Small intestine (tissue), 7 donors: ENCODE measurements at regions not wholly inside any gene's neighbourhood (a gene's known extent, or its start where the extent isn't known, plus 50 kb on each side); places are given as distances from the start of the nearest gene placed in this dataset.

Experiments
- DNase-seq, 2 donors: peaks; one replicate each; pipeline versions ENCODE4 v3.0.0 to v3.0.0-alpha.2; 2013
- FAIRE-seq: peaks from 2 replicates; lab custom pipeline; 2012; peaks lifted over from hg19 to GRCh38; lab: Jason Lieb, UNC
- H3K27ac ChIP-seq, 3 donors: one replicate each; pipeline ENCODE4 v1.5.1; 2013; ENCODE audit warnings: low read length in 2 of 3, mild to moderate bottlenecking in 2 of 3, control low read depth in 1 of 3, inconsistent platforms in 1 of 3, low read depth in 1 of 3, moderate library complexity in 1 of 3
- H3K27me3 ChIP-seq, 3 donors: one replicate each; pipeline ENCODE4 v1.6.1; 2013; ENCODE audit warnings: low read length in 3 of 3, inconsistent platforms in 1 of 3; ENCODE audit not compliant: control insufficient read depth in 3 of 3, insufficient read depth in 3 of 3
- H3K36me3 ChIP-seq, 3 donors: one replicate each; pipeline ENCODE4 v1.6.1; 2013; ENCODE audit warnings: low read length in 3 of 3, inconsistent platforms in 1 of 3, low read depth in 1 of 3, mild to moderate bottlenecking in 1 of 3, moderate library complexity in 1 of 3; ENCODE audit not compliant: control insufficient read depth in 3 of 3, insufficient read depth in 2 of 3
- H3K4me1 ChIP-seq, 3 donors: one replicate each; pipeline ENCODE4 v1.6.1; 2013; ENCODE audit warnings: low read length in 2 of 3, inconsistent platforms in 1 of 3, low read depth in 1 of 3, mild to moderate bottlenecking in 1 of 3, moderate library complexity in 1 of 3; ENCODE audit not compliant: control insufficient read depth in 3 of 3, insufficient read depth in 2 of 3
- H3K4me3 ChIP-seq, 3 donors: one replicate each; pipeline ENCODE4 v1.5.1; 2013; ENCODE audit warnings: low read length in 3 of 3, control low read depth in 1 of 3, inconsistent platforms in 1 of 3, low read depth in 1 of 3, mild to moderate bottlenecking in 1 of 3, moderate library complexity in 1 of 3
- H3K9me3 ChIP-seq, 2 donors: one replicate each; pipeline ENCODE4 v1.6.1; 2013; ENCODE audit warnings: low read depth in 1 of 2, low read length in 1 of 2; ENCODE audit not compliant: control insufficient read depth in 2 of 2, insufficient read depth in 1 of 2
- WGBS, 3 donors: extraction: QIAGEN DNeasy Blood & Tissue Kit; methylation state at CpG; one replicate each; pipeline ENCODE4 v1.1.7; 2013; 5-methylcytosine and 5-hydroxymethylcytosine counted together
- donor health status: healthy with polysubstance abuse.
- donor health status: control.
- donor health status: control.
- donor health status: Bipolar disorder and iron deficiency.
- donor health status: healthy.

DNA sequence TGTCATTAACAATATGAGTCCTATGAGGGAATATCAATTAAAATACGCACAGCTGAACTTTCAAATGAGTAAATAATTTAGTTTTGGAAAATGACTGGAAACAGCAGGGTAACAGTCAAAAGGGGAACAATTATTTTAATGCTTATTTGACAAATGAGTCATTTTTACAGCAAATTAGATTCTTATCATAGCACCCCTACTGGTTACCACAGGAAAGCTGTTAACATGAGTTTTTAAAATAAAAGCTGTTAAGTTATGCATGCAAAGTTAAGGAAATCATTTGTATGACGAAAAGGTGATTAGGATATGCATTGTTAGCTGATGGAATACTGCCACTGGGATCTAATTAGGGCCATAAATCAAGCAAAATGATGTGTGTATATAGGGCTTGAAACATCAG is 435.1 kb upstream of the MEIS1 start:
- H3K27me3 ChIP-seq = no peaks in the 10 kb centered on the region
- no peaks in the 10 kb centered on the region for H3K4me1 ChIP-seq
- H3K9me3 ChIP-seq = no peaks in the 10 kb centered on the region
- no peaks in the 10 kb centered on the region for H3K36me3 ChIP-seq
- no peak for FAIRE-seq
- WGBS, 3 donors = 10 to 28% (median 16%) methylated on average over 2 of the region's 2 CpGs
- DNase-seq = no peak
- H3K4me3 ChIP-seq = no peak overlapping the region
- H3K27ac ChIP-seq = no peak overlapping the region

DNA sequence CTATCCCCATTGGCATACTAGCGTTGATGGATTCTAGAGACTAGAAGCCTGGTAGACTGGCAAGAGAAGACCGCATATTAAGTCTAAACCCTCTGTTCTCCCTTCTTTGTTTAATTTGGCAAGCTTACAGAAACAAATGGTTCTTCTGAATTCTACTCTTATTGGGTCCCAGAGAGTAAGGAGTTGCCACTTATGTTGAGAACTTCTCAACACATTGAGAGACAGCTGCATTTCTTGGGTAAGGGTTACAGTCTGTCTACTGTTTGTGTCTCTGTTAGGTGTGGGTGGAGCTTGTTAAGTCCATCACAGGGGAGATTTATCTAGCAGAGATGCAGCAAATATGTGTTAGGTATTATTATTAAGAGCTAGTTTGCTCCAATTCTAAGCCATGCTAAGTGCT is 435.8 kb upstream of the MEIS1 start:
- FAIRE-seq (no peak), DNase-seq (no peak)
- Histone ChIP-seq H3K4me3 (no peak overlapping the region), H3K36me3 (no peaks in the 10 kb centered on the region), H3K9me3 (no peaks in the 10 kb centered on the region), H3K27ac (no peak overlapping the region), H3K4me1 (no peaks in the 10 kb centered on the region), H3K27me3 (no peaks in the 10 kb centered on the region)
- WGBS, 3 donors = 83 to 87% (median 84%) methylated on average over 2 of the region's 2 CpGs

DNA sequence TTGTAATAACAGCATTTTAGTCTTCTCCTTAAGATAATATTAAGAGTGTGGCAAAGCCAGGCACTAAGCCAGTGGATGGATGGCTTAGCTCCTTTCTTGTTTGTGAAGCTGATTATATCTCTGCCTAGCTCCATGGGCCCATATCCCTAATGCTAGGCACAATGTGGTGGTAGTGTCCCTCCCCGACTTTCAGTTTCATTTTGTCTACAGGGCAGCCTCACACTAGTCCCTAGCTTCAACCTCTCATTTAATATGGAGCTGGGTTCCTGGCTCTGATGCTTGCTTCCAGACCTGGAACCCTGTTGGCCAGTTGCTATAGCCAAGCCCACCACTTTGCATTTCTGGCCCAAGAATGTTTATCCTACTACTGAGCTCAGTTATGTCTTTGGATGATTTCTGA is 437.0 kb upstream of the MEIS1 start:
- FAIRE-seq (no peak), DNase-seq (no peak)
- 0 to 50% (median 9%) methylated on average over 1 of the region's 1 CpG for WGBS, 3 donors

DNA sequence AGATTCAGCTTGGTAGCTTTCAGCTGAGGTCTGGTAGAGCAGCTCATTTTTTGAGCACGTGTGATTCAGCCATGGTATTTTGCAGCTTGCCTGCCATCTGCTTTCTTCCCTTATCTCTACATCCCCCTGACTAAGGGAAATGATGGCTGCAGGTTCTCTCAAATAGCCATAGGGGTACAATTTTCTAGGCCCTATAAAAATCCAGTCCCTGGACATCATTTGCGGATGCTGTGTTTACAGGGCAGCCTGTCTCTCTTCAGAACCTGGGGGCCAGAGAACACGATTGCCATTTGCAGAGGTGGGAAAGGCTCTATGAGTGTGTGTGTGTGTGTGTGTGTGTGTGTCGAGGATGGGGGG is 442.7 kb upstream of the MEIS1 start:
- Histone ChIP-seq H3K9me3 (peaks cover 0 to 2% of the 10 kb centered on the region in 2 donors), H3K4me1 (no peaks in the 10 kb centered on the region), H3K36me3 (no peaks in the 10 kb centered on the region), H3K27ac (no peak overlapping the region), H3K4me3 (no peak overlapping the region), H3K27me3 (no peaks in the 10 kb centered on the region)
- DNase-seq = no peak
- WGBS, 3 donors = 54 to 68% (median 61%) methylated on average over 4 of the region's 4 CpGs
- no peak for FAIRE-seq

More for the DNA sequence above, 437.0 kb upstream of the MEIS1 start:
- Histone ChIP-seq H3K36me3 (no peaks in the 10 kb centered on the region), H3K9me3 (no peaks in the 10 kb centered on the region), H3K4me3 (no peak overlapping the region), H3K27ac (no peak overlapping the region), H3K27me3 (no peaks in the 10 kb centered on the region), H3K4me1 (no peaks in the 10 kb centered on the region)

DNA sequence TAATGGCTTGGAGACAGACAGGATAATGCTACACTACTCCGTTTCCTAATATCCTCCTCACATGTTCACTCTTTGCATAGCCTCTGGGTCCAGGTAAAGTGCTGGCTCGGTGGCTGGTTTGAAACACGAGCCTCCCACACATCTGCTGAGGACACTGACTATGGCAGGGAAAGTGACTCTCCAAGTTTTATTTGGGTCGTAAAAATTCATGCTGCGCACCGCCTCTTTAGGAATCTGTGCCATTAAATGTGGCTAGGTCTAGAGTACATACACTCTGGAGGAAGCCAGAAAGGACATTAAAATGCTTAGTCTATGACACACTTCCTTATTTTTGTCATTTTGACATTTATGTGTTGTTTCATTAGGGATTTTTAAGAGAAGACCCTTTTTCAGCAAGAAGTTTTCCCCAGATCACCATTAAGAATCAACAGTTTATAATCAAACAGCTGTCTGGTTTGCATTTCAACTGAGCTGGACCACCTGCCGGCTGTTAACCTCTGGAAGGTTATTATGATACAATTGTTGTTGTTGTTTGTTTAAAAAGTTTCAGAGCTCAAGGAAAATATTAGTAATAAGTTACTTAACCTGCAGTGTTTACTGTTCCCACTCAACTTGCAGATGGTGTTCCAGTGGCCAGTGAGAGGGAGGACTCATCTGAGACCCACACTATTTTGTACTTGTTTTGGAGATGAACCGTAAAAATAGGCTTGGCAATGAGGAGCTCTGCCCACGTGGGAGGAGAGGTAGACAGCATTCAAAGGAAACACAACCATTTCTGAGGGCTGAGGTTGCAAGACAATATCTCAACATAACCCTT is 443.3 kb upstream of the MEIS1 start:
- WGBS, 3 donors = 38 to 45% (median 43%) methylated on average over 9 of the region's 9 CpGs

DNA sequence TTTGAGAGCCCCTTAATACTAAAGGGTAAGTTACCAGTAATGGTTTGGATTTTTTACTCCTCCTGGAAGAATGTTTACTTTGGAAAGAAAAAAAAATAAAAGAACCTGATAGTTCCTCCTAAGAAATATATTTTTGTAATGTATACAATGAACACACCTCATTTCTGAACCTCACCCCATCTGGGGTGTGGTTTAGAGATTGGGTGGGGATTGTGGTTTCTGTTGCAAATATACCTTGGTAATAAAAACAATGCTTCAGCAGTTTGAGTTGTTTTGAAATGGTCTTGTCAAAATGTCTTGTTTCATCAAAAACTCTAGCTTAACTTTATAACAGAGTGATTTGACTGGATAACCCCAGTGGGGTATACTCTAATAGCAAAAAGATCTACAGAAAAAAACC is 448.9 kb upstream of the MEIS1 start:
- Histone ChIP-seq H3K9me3 (peaks cover 0 to 2% of the 10 kb centered on the region in 2 donors), H3K36me3 (no peaks in the 10 kb centered on the region), H3K27me3 (no peaks in the 10 kb centered on the region), H3K4me3 (no peak overlapping the region), H3K27ac (no peak overlapping the region), H3K4me1 (no peaks in the 10 kb centered on the region)
- FAIRE-seq (no peak), DNase-seq (no peak)

More for the DNA sequence above, 443.3 kb upstream of the MEIS1 start:
- H3K36me3 ChIP-seq = no peaks in the 10 kb centered on the region
- FAIRE-seq = no peak
- H3K9me3 ChIP-seq = peaks cover 0 to 2% of the 10 kb centered on the region in 2 donors
- no peaks in the 10 kb centered on the region for H3K4me1 ChIP-seq
- H3K27me3 ChIP-seq = no peaks in the 10 kb centered on the region
- H3K27ac ChIP-seq = no peak overlapping the region
- peak in 1 of 2 donors; percentile 9 for DNase-seq
- no peak overlapping the region for H3K4me3 ChIP-seq

DNA sequence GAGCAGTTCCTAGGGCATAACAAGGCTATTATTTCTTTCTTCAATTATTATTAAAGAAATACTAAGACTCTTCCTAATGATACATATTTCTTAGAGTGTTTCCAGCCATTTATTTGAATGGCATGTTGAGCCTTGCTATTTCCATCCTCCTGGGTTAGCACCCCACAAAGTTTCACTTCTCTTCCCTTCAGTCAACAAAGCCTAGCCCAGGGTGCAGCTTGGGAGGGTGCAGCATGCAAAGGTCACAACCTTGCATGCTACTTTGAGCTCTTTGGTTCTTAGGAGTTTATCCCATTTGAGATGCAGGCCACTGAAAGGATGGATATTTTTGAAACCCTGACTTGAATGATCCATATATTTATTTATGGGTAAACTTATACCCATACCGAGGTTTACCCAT is 454.4 kb upstream of the MEIS1 start:
- DNase-seq (no peak), FAIRE-seq (no peak)
- Histone ChIP-seq H3K4me1 (no peaks in the 10 kb centered on the region), H3K4me3 (no peak overlapping the region), H3K36me3 (no peaks in the 10 kb centered on the region), H3K27me3 (no peaks in the 10 kb centered on the region), H3K27ac (no peak overlapping the region), H3K9me3 (peaks cover 0 to 11% of the 10 kb centered on the region in 2 donors)
- WGBS, 3 donors = 72 to 91% (median 88%) methylated on average over 1 of the region's 1 CpG

DNA sequence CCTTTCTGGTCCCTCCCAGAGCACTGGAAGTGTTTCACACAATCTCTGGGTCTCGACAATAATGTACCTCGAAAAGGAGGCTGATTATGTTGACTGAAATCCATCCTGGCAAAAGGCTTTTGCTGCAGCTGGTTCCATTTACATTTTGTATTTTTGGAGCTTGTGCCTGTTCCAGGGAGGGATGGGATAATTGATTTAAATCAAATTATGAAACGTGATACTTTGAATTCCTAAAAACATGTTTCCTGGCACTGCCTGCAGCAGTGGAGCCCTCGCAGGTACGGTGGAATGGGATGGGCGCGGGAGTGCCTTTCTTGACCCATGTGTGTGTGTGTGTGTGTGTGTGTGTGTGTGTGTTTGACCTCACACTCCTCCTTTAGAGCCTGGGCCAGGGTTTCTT is 455.5 kb upstream of the MEIS1 start:
- no peaks in the 10 kb centered on the region for H3K4me1 ChIP-seq
- FAIRE-seq (no peak), DNase-seq (no peak)
- H3K4me3 ChIP-seq = no peak overlapping the region
- H3K27ac ChIP-seq = no peak overlapping the region
- WGBS, 3 donors = 85% methylated on average over 7 of the region's 7 CpGs
- no peaks in the 10 kb centered on the region for H3K27me3 ChIP-seq
- H3K36me3 ChIP-seq = no peaks in the 10 kb centered on the region
- H3K9me3 ChIP-seq = peaks cover 0 to 11% of the 10 kb centered on the region in 2 donors
